HCT116 (cell line): ENCODE measurements at regions not wholly inside any gene's neighbourhood (a gene's known extent, or its start where the extent isn't known, plus 50 kb on each side); places are given as distances from the start of the nearest gene placed in this dataset.

Experiments used
- ATAC-seq: fragments of 200-7000 bp; cut with Tn5 transposase; 2 replicates; pipeline ENCODE4 v1.9.1; 2020; ENCODE audit warnings: mild to moderate bottlenecking, moderate library complexity
- BruUV-seq: library from RNA; stranded (reverse); fragments of 400-500 nt; replicated peaks from 2 replicates; lab custom pipeline; 2021; lab: Mats Ljungman, UMichigan
- CTCF ChIA-PET: fragments of 300-600 bp; sonication (Branson Sonifier 250); formaldehyde crosslinking; loops from one replicate; lab custom pipeline; 2021; ENCODE audit warnings: antibody characterized with exemption; lab: Charles Lee
- POLR2A ChIA-PET: fragments of 300-600, 350-600 bp; sonication (Branson Sonifier 250); formaldehyde crosslinking; loops from one replicate; lab custom pipeline; 2021; ENCODE audit warnings: antibody characterized with exemption; lab: Charles Lee
- RAD21 ChIA-PET, 2 experiments: fragments of 300-600 bp; sonication (Branson Sonifier 250); formaldehyde crosslinking; loops; one replicate each; lab custom pipeline; 2023; ENCODE audit warnings: low total read pairs in 2 of 2; ENCODE audit not compliant: uncharacterized antibody in 2 of 2, unreplicated experiment in 2 of 2, low non-redundant PET in 1 of 2; lab: Charles Lee
- DNase-seq: peaks from one replicate; pipeline ENCODE4 v3.0.0-alpha.2; 2010; ENCODE audit warnings: low read depth, low spot score
- H2AFZ ChIP-seq: fragments of 200-600 bp; shearing (Covaris generic), sonication (generic); 2 replicates; pipeline ENCODE4 v1.6.1; 2017; ENCODE audit warnings: low read depth, mixed run types, mixed read lengths, antibody characterized with exemption, low read length; ENCODE audit not compliant: poor library complexity, severe bottlenecking
- H3K27ac ChIP-seq: 2 replicates; pipeline ENCODE4 v1.5.1; 2012; ENCODE audit warnings: low read depth, low read length
- H3K27me3 ChIP-seq: fragments of 200-600 bp; sonication (generic); 2 replicates; pipeline ENCODE4 v1.6.1; 2016; ENCODE audit warnings: mixed run types, low read length, mixed read lengths; ENCODE audit not compliant: insufficient read depth
- H3K36me3 ChIP-seq, 2 experiments: fragments of 200-500 bp in 1 of 2; fragments of 200-600 bp in 1 of 2; sonication (Bioruptor generic) in 1 of 2; sonication (generic) in 1 of 2; 2 replicates each; pipeline versions ENCODE4 v1.5.1 to v1.6.1; 2014 to 2016; ENCODE audit warnings: low read length in 2 of 2, inconsistent platforms in 1 of 2, mixed read lengths in 1 of 2, mixed run types in 1 of 2; ENCODE audit not compliant: insufficient read depth in 2 of 2, control insufficient read depth in 1 of 2
- H3K4me1 ChIP-seq, 2 experiments: fragments of 200-600 bp in 1 of 2; sonication (generic) in 1 of 2; 2 replicates each; pipeline versions ENCODE4 v1.5.1 to v1.6.1; 2012 to 2017; ENCODE audit warnings: low read length in 2 of 2, inconsistent platforms in 1 of 2, mild to moderate bottlenecking in 1 of 2, mixed read lengths in 1 of 2, mixed run types in 1 of 2, moderate library complexity in 1 of 2; ENCODE audit not compliant: insufficient read depth in 2 of 2, control insufficient read depth in 1 of 2
- H3K4me2 ChIP-seq: fragments of 200-600 bp; sonication (generic); 2 replicates; pipeline ENCODE4 v1.6.1; 2017; ENCODE audit warnings: mixed run types, low read length, mixed read lengths
- H3K4me3 ChIP-seq, 2 experiments: fragments of 200-600 bp in 1 of 2; sonication (generic) in 1 of 2; replicated peaks in 1 of 2; 2 replicates each; pipeline ENCODE4 v1.5.1; 2011 to 2016; ENCODE audit warnings: low read length in 2 of 2, control low read depth in 1 of 2, low read depth in 1 of 2, mild to moderate bottlenecking in 1 of 2, mixed read lengths in 1 of 2, mixed run types in 1 of 2
- H3K79me2 ChIP-seq: fragments of 200-600 bp; sonication (generic); 2 replicates; pipeline ENCODE4 v1.6.1; 2017; ENCODE audit warnings: mild to moderate bottlenecking, mixed run types, low read length, moderate library complexity, mixed read lengths; ENCODE audit not compliant: insufficient read depth
- H3K9ac ChIP-seq: fragments of 200-600 bp; sonication (generic); 2 replicates; pipeline ENCODE4 v1.6.1; 2016; ENCODE audit warnings: low read length, mixed read lengths
- H3K9me2 ChIP-seq: fragments of 200-600 bp; sonication (generic), shearing (Covaris generic); 2 replicates; pipeline ENCODE4 v1.6.1; 2017; ENCODE audit warnings: mixed run types, mild to moderate bottlenecking, moderate library complexity; ENCODE audit not compliant: insufficient read depth
- H3K9me3 ChIP-seq, 2 experiments: fragments of 200-500 bp in 1 of 2; fragments of 200-600 bp in 1 of 2; sonication (Bioruptor generic) in 1 of 2; sonication (generic) in 1 of 2; 2 replicates each; pipeline ENCODE4 v1.6.1; 2014 to 2017; ENCODE audit warnings: low read length in 2 of 2, mixed read lengths in 2 of 2, inconsistent platforms in 1 of 2, low read depth in 1 of 2, mild to moderate bottlenecking in 1 of 2, mixed run types in 1 of 2, moderate library complexity in 1 of 2; ENCODE audit not compliant: control insufficient read depth in 1 of 2, insufficient read depth in 1 of 2
- H4K20me1 ChIP-seq: fragments of 200-600 bp; sonication (generic), shearing (Covaris generic); 2 replicates; pipeline ENCODE4 v1.6.1; 2017; ENCODE audit warnings: mixed run types, mild to moderate bottlenecking, moderate library complexity; ENCODE audit not compliant: insufficient read depth
- CBX3 ChIP-seq: IDR thresholded peaks from 2 replicates; pipeline ENCODE4 v1.6.1; 2012; ENCODE audit warnings: low read depth
- ELF1 ChIP-seq: IDR thresholded peaks from 2 replicates; pipeline ENCODE4 v1.6.1; 2012; ENCODE audit warnings: low read depth, borderline replicate concordance
- EZH2phosphoT487 ChIP-seq: fragments of 200-600 bp; IDR thresholded peaks from 2 replicates; pipeline ENCODE4 v1.6.1; 2018; ENCODE audit warnings: antibody characterized with exemption, borderline replicate concordance
- JUND ChIP-seq: IDR thresholded peaks from 2 replicates; pipeline ENCODE4 v1.6.1; 2012
- POLR2AphosphoS5 ChIP-seq: IDR thresholded peaks from 2 replicates; pipeline ENCODE4 v1.6.1; 2011; ENCODE audit warnings: mild to moderate bottlenecking, low read depth, low read length, moderate library complexity
- RAD21 ChIP-seq: IDR thresholded peaks from 2 replicates; pipeline ENCODE4 v1.6.1; 2012; ENCODE audit warnings: low read depth, mild to moderate bottlenecking
- SIN3A ChIP-seq: IDR thresholded peaks from 2 replicates; pipeline ENCODE4 v1.6.1; 2012; ENCODE audit warnings: low read depth
- SRF ChIP-seq: IDR thresholded peaks from 2 replicates; pipeline ENCODE4 v1.6.1; 2012; ENCODE audit warnings: low read depth
- TCF7L2 ChIP-seq: IDR thresholded peaks from 2 replicates; pipeline ENCODE4 v1.7.0; 2011; ENCODE audit warnings: borderline replicate concordance, inconsistent platforms; ENCODE audit not compliant: insufficient read depth, insufficient read length; ENCODE audit errors: extremely low read depth
- ZNF274 ChIP-seq: fragments of 200-500 bp; sonication (Bioruptor generic); IDR thresholded peaks from 2 replicates; pipeline ENCODE4 v1.6.1; 2014; ENCODE audit warnings: mild to moderate bottlenecking, low read depth, low read length, inconsistent platforms
- intact Hi-C: fragments of 100-400 bp; cut with micrococcal nuclease; formaldehyde crosslinking; loops from 2 replicates; pipeline ENCODE4 v1.10.0; 2022
- TF ChIP-seq, protein P1 (sequence below): IDR thresholded peaks from 2 replicates; pipeline ENCODE4 v1.6.1; 2012; ENCODE audit warnings: low read depth
- TF ChIP-seq, protein P2 (sequence below): IDR thresholded peaks from 2 replicates; pipeline ENCODE4 v1.6.1; 2012
- TF ChIP-seq, protein P3 (sequence below), 3 experiments: fragments of 200-600 bp in 1 of 3; sonication (generic) in 1 of 3; IDR thresholded peaks in 2 of 3; conservative IDR thresholded peaks in 1 of 3; 2 replicates each; pipeline ENCODE4 v1.5.1; 2012 to 2017; ENCODE audit warnings: low read depth in 2 of 3, low read length in 2 of 3, antibody characterized with exemption in 1 of 3, borderline replicate concordance in 1 of 3, control low read depth in 1 of 3, mild to moderate bottlenecking in 1 of 3, mixed read lengths in 1 of 3, mixed run types in 1 of 3, moderate library complexity in 1 of 3; ENCODE audit not compliant: insufficient read depth in 1 of 3
- TF ChIP-seq, protein P4 (sequence below): IDR thresholded peaks from 2 replicates; pipeline ENCODE4 v1.6.1; 2012

DNA sequence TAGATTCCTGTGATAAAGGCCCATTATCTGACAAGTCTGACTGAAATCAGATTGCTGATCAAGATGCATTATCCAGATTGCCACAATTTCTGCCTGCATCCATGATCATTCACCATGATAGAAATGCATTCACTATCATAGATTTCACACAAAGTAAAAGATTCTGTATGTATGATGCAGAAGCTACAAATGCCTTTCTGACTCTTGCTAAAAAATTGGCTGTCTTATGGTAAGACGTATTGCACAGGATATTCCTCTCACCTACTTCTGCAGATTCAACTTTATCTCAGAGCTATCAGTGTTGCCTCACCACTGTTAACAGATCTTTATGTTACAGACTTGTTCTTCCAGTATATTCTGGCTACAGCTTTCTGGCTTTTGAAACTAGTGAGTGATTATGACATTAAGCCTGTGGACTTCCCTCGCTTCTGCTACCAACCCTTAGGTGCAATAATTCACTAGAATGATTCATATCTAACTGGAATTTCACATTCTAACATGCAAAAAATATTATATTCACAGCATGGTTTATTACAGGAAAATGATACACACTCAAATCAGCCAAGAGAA lies 955.3 kb downstream of the EPHA3 start (continued):
- TF ChIP-seq, protein P1, sequence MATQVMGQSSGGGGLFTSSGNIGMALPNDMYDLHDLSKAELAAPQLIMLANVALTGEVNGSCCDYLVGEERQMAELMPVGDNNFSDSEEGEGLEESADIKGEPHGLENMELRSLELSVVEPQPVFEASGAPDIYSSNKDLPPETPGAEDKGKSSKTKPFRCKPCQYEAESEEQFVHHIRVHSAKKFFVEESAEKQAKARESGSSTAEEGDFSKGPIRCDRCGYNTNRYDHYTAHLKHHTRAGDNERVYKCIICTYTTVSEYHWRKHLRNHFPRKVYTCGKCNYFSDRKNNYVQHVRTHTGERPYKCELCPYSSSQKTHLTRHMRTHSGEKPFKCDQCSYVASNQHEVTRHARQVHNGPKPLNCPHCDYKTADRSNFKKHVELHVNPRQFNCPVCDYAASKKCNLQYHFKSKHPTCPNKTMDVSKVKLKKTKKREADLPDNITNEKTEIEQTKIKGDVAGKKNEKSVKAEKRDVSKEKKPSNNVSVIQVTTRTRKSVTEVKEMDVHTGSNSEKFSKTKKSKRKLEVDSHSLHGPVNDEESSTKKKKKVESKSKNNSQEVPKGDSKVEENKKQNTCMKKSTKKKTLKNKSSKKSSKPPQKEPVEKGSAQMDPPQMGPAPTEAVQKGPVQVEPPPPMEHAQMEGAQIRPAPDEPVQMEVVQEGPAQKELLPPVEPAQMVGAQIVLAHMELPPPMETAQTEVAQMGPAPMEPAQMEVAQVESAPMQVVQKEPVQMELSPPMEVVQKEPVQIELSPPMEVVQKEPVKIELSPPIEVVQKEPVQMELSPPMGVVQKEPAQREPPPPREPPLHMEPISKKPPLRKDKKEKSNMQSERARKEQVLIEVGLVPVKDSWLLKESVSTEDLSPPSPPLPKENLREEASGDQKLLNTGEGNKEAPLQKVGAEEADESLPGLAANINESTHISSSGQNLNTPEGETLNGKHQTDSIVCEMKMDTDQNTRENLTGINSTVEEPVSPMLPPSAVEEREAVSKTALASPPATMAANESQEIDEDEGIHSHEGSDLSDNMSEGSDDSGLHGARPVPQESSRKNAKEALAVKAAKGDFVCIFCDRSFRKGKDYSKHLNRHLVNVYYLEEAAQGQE: no peak

- Histone ChIP-seq H3K27me3 (no peaks in the 10 kb centered on the region), H3K4me1 (no peaks in the 10 kb centered on the region), H3K9ac (no peak overlapping the region), H3K79me2 (no peaks in the 10 kb centered on the region), H3K4me3 (no peak overlapping the region), H3K9me2 (no peaks in the 10 kb centered on the region), H3K27ac (no peak overlapping the region), H2AFZ (no peak overlapping the region), H3K36me3 (no peaks in the 10 kb centered on the region), H4K20me1 (no peaks in the 10 kb centered on the region), H3K9me3 (peaks cover 4 to 8% of the 10 kb centered on the region in 2 experiments; a peak in 2 of 4 replicates), H3K4me2 (no peak overlapping the region)
- intact Hi-C loops: no loop called here
- ATAC-seq: no peak
- CTCF ChIA-PET: no interaction called here
- DNase-seq: no peak
- TF ChIP-seq SIN3A (no peak), POLR2AphosphoS5 (no peak), JUND (no peak), EZH2phosphoT487 (no peak), ELF1 (no peak), RAD21 (no peak), SRF (no peak), CBX3 (no peak), ZNF274 (no peak), TCF7L2 (no peak)
- TF ChIP-seq, protein P2, sequence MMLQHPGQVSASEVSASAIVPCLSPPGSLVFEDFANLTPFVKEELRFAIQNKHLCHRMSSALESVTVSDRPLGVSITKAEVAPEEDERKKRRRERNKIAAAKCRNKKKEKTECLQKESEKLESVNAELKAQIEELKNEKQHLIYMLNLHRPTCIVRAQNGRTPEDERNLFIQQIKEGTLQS: no peak
- TF ChIP-seq, protein P3, sequence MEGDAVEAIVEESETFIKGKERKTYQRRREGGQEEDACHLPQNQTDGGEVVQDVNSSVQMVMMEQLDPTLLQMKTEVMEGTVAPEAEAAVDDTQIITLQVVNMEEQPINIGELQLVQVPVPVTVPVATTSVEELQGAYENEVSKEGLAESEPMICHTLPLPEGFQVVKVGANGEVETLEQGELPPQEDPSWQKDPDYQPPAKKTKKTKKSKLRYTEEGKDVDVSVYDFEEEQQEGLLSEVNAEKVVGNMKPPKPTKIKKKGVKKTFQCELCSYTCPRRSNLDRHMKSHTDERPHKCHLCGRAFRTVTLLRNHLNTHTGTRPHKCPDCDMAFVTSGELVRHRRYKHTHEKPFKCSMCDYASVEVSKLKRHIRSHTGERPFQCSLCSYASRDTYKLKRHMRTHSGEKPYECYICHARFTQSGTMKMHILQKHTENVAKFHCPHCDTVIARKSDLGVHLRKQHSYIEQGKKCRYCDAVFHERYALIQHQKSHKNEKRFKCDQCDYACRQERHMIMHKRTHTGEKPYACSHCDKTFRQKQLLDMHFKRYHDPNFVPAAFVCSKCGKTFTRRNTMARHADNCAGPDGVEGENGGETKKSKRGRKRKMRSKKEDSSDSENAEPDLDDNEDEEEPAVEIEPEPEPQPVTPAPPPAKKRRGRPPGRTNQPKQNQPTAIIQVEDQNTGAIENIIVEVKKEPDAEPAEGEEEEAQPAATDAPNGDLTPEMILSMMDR (IDR thresholded peaks at IDR 0.05 in 2 of 3, conservative IDR thresholded peaks at IDR 0.05 in 1 of 3; ENCODE audit: borderline replicate concordance in 1 of 3, insufficient read depth in 1 of 3, low read depth in 2 of 3, low read length in 2 of 3): no peak
- TF ChIP-seq, protein P4, sequence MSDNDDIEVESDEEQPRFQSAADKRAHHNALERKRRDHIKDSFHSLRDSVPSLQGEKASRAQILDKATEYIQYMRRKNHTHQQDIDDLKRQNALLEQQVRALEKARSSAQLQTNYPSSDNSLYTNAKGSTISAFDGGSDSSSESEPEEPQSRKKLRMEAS: no peak
- TF ChIP-seq, protein P1: no peak
- POLR2A ChIA-PET: no interaction called here
- RAD21 ChIA-PET: no interaction called here
- no TSS peak for BruUV-seq
Measured at GRCh38 chr3:90068783-90069182, 961.4 kb downstream of the EPHA3 start.
